ENCODE measurements at regions not wholly inside any gene's neighbourhood (a gene's known extent, or its start where the extent isn't known, plus 50 kb on each side); places are given as distances from the start of the nearest gene placed in this dataset.

- Histone ChIP-seq H3K4me2 (replicated peaks; ENCODE audit: low read depth, low read length, poor library complexity, severe bottlenecking) (no peak overlapping the region), H3K79me2 (ENCODE audit: control insufficient read depth, insufficient read depth, low read length) (no peaks in the 10 kb centered on the region), H3K9ac (ENCODE audit: low read length) (no peak overlapping the region), H3K4me1 (ENCODE audit: control insufficient read depth in 2 of 2, insufficient read depth in 2 of 2, low read length in 2 of 2) (no peaks in the 10 kb centered on the region), H3K4me3 (ENCODE audit: control extremely low read depth in 1 of 5, extremely low read depth in 1 of 5, insufficient read depth in 1 of 5, low read depth in 2 of 5, low read length in 4 of 5) (no peak overlapping the region), H2AFZ (ENCODE audit: insufficient read depth, low read depth, low read length, poor library complexity, severe bottlenecking) (no peak overlapping the region), H4K20me1 (ENCODE audit: control insufficient read depth, insufficient read depth, low read length, poor library complexity, severe bottlenecking) (no peaks in the 10 kb centered on the region), H3K9me3 (ENCODE audit: control extremely low read depth in 1 of 3, control insufficient read depth in 2 of 3, insufficient read depth in 1 of 3, low read length in 2 of 3) (no peaks in the 10 kb centered on the region), H3K36me3 (replicated peaks in 1 of 2; ENCODE audit: control extremely low read depth in 1 of 2, control insufficient read depth in 1 of 2, extremely low read depth in 1 of 2, insufficient read depth in 2 of 2, low read length in 1 of 2) (no peaks in the 10 kb centered on the region), H3K27ac (ENCODE audit: low read length in 2 of 2) (no peak overlapping the region), H3K27me3 (replicated peaks in 1 of 4; ENCODE audit: control extremely low read depth in 1 of 4, control insufficient read depth in 3 of 4, insufficient read depth in 4 of 4, low read length in 3 of 4) (no peaks in the 10 kb centered on the region)
- TF ChIP-seq CTCF (IDR thresholded peaks at IDR 0.05): no peak
- no peak for TF ChIP-seq EZH2 (IDR thresholded peaks at IDR 0.05; ENCODE audit: borderline replicate concordance, insufficient read depth, low read depth, low read length, poor library complexity, severe bottlenecking)
- DNase-seq (no peak), ATAC-seq (ENCODE audit: low read depth) (no peak)
- no CpG with 5 or more reads among the region's 5 CpGs for WGBS (ENCODE audit: insufficient coverage)
- intact Hi-C loops (cut with micrococcal nuclease): no loop called here
- Mint-ChIP-seq H3K9me3 (ENCODE audit: insufficient read depth) (no peaks in the 10 kb centered on the region), H3K27ac (no peak overlapping the region), H3K4me3 (no peak overlapping the region), H3K4me1 (no peaks in the 10 kb centered on the region), H3K27me3 (no peaks in the 10 kb centered on the region)
- CTCF ChIA-PET: no interaction called here
- POLR2A ChIA-PET: no interaction called here
Measured at GRCh38 chr12:84553331-84554117, 359.1 kb downstream of the SLC6A15 start.

- TF ChIP-seq CTCF (IDR thresholded peaks at IDR 0.05): no peak
- TF ChIP-seq EZH2 (IDR thresholded peaks at IDR 0.05; ENCODE audit: borderline replicate concordance, insufficient read depth, low read depth, low read length, poor library complexity, severe bottlenecking): no peak
- Mint-ChIP-seq H3K4me1 (no peaks in the 10 kb centered on the region), H3K9me3 (ENCODE audit: insufficient read depth) (no peaks in the 10 kb centered on the region), H3K27ac (no peak overlapping the region), H3K4me3 (no peak overlapping the region), H3K27me3 (no peaks in the 10 kb centered on the region)
- H3K9me3 ChIP-seq (ENCODE audit: control extremely low read depth in 1 of 3, control insufficient read depth in 2 of 3, insufficient read depth in 1 of 3, low read length in 2 of 3): peaks cover 0 to 1% (median 0%) of the 10 kb centered on the region in 3 donors
- POLR2A ChIA-PET: no interaction called here
- H3K27me3 ChIP-seq (replicated peaks in 1 of 4; ENCODE audit: control extremely low read depth in 1 of 4, control insufficient read depth in 3 of 4, insufficient read depth in 4 of 4, low read length in 3 of 4): no peaks in the 10 kb centered on the region
- WGBS (ENCODE audit: insufficient coverage): no CpG with 5 or more reads among the region's 1 CpG
- ATAC-seq (ENCODE audit: low read depth) (no peak), DNase-seq (no peak)
- no peak overlapping the region for H2AFZ ChIP-seq (ENCODE audit: insufficient read depth, low read depth, low read length, poor library complexity, severe bottlenecking)
- H3K36me3 ChIP-seq (replicated peaks in 1 of 2; ENCODE audit: control extremely low read depth in 1 of 2, control insufficient read depth in 1 of 2, extremely low read depth in 1 of 2, insufficient read depth in 2 of 2, low read length in 1 of 2): no peaks in the 10 kb centered on the region
- H3K79me2 ChIP-seq (ENCODE audit: control insufficient read depth, insufficient read depth, low read length): no peaks in the 10 kb centered on the region
- H3K9ac ChIP-seq (ENCODE audit: low read length): no peak overlapping the region
- intact Hi-C loops (cut with micrococcal nuclease): no loop called here
- no peaks in the 10 kb centered on the region for H3K4me1 ChIP-seq (ENCODE audit: control insufficient read depth in 2 of 2, insufficient read depth in 2 of 2, low read length in 2 of 2)
- H3K27ac ChIP-seq (ENCODE audit: low read length in 2 of 2): no peak overlapping the region
- no peak overlapping the region for H3K4me3 ChIP-seq (ENCODE audit: control extremely low read depth in 1 of 5, extremely low read depth in 1 of 5, insufficient read depth in 1 of 5, low read depth in 2 of 5, low read length in 4 of 5)
- CTCF ChIA-PET: no interaction called here
- H3K4me2 ChIP-seq (replicated peaks; ENCODE audit: low read depth, low read length, poor library complexity, severe bottlenecking): no peak overlapping the region
- no peaks in the 10 kb centered on the region for H4K20me1 ChIP-seq (ENCODE audit: control insufficient read depth, insufficient read depth, low read length, poor library complexity, severe bottlenecking)
Measured at GRCh38 chr12:84551373-84551772, 361.2 kb downstream of the SLC6A15 start.

Measured in B cell (primary cell).